ENCODE measurements at regions not wholly inside any gene's neighbourhood (a gene's known extent, or its start where the extent isn't known, plus 50 kb on each side); places are given as distances from the start of the nearest gene placed in this dataset.

GRCh38 chr22:26902401-26903029 is 245.1 kb downstream of the MIAT start:
- DNase-seq (ENCODE audit: low spot score): no peak
- intact Hi-C loops (cut with DNase I): no loop called here

DNA sequence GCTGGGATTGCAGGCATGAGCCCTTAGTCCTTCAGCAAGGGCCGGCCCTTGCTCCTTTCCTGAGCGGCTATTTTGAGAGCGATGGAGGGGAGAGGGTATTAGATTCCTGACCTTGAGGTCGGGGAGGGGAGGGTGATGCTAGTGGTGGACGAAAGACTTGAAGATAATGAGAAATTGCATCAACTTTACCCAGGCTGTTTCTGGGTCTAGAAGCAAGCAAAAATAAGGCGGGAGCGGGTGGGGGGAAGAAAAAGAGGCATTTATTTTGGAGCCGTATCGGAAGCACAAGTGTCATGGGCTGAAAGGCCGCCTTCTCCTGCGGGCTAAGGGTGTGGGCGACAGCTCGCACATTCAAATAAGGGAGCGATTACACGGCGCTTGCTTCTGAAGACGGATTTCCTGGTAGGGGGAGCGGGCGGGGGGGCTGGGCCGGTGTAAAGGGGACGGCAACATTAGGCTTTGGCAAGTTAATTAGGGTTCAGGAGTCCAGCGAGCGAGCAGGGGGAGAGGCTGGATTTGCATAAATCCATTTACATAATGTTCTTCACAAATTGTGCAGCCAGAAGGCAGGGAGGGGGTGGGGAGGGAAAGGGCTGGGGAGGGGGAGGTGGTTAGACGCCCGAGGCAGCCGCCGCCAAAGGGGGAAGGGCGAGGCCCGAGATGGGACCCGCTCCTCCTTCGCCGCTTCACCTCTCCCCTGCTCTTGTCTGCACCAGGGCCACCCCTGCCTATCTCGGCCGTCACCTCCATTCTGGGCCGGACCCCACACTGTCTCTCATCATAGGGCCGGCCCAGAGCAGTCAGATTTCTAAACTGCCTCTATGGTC is 245.9 kb downstream of the MIAT start:
- intact Hi-C loops (cut with DNase I): no loop called here

GRCh38 chr22:26904483-26904882 is 247.1 kb downstream of the MIAT start:
- DNase-seq (ENCODE audit: low spot score): no peak

More for the DNA sequence above, 245.9 kb downstream of the MIAT start:
- no peak for DNase-seq (ENCODE audit: low spot score)

DNA sequence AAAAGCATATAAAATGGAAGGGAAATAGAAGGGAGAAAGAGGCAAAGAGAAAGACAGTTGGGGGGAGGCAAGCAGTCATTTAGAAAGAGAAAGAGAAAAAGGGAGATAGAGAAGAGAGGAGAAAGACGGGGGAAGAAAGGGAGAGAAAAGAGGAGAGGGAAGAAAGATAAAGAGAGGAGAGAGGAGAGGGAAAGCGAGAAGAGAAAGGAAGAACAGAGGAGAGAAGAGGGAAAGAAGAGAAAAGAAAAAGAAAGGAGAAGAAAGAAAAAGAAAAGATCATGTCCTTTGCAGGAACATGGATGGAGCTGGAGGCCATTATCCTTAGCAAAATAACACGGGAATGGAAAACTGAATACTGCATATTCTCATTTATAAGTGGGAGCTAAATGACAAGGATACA is 247.7 kb downstream of the MIAT start:
- intact Hi-C loops (cut with DNase I): no loop called here

More at GRCh38 chr22:26904483-26904882, 247.1 kb downstream of the MIAT start:
- intact Hi-C loops (cut with DNase I): no loop called here

GRCh38 chr22:26905640-26906039 is 248.3 kb downstream of the MIAT start:
- intact Hi-C loops (cut with DNase I): no loop called here
- DNase-seq (ENCODE audit: low spot score): no peak

More for the DNA sequence above, 247.7 kb downstream of the MIAT start:
- no peak for DNase-seq (ENCODE audit: low spot score)

DNA sequence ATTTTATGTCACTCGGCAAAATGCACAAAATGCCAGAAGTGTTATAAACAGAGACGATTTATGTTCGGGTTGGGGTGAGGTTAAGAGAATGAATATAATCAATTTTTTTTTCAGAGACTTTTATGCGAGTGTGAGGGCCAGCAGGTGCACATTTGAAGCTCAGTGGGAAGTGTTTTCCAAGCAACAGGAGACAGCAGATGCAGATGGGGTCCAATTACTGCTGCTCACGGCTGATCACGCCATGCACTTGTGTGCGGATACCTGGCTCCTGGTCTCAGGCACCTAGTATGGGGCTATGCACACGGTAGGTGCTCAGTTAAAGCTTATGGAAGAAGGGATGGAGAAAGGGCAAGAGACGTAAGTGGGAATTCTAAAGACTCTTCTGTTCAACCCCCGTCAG is 249.1 kb downstream of the MIAT start:
- intact Hi-C loops (cut with DNase I): no loop called here
- DNase-seq (ENCODE audit: low spot score): no peak

- no peak for DNase-seq (ENCODE audit: low spot score)
- intact Hi-C loops (cut with DNase I): no loop called here
Measured at GRCh38 chr22:26907366-26907765, 250.0 kb downstream of the MIAT start.

- no peak for DNase-seq (ENCODE audit: low spot score)
- intact Hi-C loops (cut with DNase I): no loop called here
Measured at GRCh38 chr22:26910845-26911244, 253.5 kb downstream of the MIAT start.

DNA sequence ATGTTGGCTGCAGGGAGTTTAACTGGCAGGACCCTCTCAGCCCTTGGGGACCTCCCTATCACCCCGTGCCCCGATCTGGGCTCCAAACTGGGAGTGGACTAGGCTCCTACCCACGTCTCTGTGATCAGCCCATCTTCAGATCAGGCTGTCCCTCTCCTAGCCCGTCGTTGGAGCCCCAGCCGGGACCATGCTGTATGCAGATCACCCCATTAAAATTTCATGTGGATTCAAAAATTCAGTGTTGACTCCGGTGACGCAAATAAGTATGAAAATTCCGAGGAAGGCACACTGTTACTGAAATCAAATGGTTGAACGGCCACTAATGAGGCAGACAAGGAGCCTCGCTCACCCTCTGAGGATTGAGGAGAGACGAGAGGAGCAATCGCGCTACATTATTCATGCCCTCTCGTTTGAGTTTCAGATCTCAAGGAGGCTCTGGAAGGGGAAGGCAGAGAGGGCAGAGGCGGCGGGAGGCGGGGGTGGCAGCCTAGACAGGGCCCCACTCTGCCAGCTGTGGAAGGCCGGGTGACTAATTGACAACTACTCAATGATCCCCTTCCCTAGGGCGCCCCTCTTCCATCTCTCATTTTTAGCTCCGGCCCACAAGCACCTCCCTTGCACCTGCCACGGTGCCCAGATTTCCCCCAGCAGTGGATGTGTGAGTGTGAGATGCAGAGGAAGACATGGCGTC is 255.4 kb downstream of the MIAT start:
- DNase-seq (ENCODE audit: low spot score): no peak
- intact Hi-C loops (cut with DNase I): no loop called here

DNA sequence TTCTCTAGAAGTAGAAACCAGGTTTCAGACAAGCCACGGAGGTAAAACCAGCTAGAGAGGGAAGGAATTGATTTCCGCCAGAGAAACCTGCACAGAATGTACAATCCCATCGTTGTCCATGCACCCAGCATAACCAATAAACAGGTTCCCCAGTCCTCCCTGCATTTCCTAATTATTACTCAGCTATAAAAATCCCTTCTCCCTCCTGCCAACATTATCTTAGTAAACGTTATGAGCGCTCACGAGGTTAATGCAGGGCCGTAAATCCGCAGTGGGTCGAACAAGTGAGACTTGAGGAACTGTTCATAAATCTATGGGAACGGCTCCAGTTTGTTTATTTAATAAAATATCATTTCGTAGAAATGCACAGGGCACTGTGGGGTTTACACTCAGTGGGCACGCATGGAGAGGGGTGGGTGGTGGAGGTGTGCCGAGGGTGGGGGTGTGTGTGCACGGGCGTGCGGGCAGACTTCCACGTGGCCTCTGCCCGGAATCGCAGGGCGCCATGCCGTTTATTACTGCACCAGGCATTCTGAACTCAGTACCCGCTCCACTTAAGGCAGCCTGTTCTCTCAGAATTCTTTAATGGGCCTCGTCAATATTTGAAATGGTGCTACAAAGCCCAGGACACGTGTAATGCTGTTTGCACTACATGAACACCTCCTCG is 257.3 kb downstream of the MIAT start:
- intact Hi-C loops (cut with DNase I): no loop called here
- no peak for DNase-seq (ENCODE audit: low spot score)

GRCh38 chr22:26916236-26916635 is 258.8 kb downstream of the MIAT start:
- DNase-seq (ENCODE audit: low spot score): no peak
- intact Hi-C loops (cut with DNase I): no loop called here

DNA sequence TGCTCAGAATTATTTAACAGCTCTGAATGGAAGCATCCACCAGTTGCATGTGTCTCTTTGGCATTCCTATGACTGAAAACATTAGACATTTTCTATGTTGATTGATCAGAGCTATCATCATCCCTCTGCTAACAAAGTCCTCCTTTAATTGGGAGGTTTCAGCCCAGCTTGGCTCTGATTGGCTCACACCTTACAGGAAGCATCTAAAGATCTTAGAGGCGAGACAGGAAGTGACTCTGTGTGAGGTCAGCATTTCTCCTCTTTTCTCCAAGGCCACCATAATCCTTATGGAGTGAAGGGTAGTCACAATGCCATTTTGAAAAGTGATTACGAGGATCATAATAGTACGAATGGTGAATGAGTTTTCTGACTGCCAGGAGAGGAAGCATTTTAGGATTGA is 260.8 kb downstream of the MIAT start:
- no peak for DNase-seq (ENCODE audit: low spot score)
- intact Hi-C loops (cut with DNase I): no loop called here

DNA sequence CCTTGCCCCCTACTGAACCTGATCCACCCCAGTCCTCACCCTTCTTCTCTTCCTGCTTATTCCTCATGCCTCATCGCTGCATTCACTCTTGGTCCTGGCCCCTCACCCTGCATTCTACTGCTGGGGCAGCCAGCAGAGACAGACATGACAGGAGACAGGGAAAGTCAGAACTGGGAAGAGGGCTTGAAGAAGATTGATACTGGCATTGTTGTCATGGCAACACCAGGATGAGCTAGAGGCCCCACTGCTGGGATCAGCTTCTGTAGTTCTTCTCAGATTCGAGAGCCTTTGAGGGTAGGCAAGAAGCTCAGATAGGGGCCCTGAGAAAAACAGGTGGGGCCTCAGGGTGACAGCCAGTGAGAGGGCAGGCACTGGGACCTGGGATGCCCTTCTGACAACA is 264.3 kb downstream of the MIAT start:
- intact Hi-C loops (cut with DNase I): no loop called here
- no peak for DNase-seq (ENCODE audit: low spot score)

DNA sequence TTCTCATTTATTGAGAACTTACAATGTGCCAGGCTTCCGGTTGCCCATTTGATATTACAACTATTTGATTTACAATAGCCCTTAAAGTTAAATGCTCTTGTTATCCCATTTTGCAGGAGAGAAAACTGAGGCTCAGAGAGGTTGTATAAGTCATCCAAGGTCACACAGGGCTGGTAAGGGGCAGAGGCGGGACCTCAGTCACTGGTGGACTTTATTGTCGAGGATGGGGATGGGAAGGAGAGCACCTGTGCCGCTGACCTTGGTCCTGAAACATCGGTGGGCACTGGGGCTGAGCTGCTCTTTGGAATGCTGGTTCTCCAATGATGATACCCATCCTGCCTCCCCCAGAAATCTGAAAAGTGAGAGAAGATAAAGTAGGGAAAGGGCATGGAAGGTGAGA is 265.4 kb downstream of the MIAT start:
- intact Hi-C loops (cut with DNase I): no loop called here
- DNase-seq (ENCODE audit: low spot score): no peak

DNA sequence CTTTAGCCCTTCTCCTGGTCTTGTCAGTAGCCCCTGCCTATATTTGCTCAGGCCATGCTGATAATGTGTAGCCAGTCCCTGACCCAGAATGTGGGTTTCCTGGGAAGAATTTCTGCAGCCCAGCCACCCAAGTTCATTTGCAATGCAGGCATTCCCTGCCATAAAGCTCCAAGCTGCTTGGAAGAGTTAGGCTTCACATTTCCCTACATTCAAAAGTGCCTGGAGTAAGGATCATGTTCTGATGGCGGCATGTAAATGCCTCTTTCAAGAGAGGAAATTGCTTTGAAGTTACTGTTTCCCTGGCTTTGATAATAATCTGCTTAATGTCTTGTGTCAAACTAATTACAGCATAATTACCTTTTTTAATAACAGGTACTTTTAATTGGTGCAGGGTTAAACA is 266.1 kb downstream of the MIAT start:
- intact Hi-C loops (cut with DNase I): no loop called here
- no peak for DNase-seq (ENCODE audit: low spot score)

GRCh38 chr22:26927821-26928220 is 270.4 kb downstream of the MIAT start:
- intact Hi-C loops (cut with DNase I): no loop called here
- DNase-seq (ENCODE audit: low spot score): no peak

DNA sequence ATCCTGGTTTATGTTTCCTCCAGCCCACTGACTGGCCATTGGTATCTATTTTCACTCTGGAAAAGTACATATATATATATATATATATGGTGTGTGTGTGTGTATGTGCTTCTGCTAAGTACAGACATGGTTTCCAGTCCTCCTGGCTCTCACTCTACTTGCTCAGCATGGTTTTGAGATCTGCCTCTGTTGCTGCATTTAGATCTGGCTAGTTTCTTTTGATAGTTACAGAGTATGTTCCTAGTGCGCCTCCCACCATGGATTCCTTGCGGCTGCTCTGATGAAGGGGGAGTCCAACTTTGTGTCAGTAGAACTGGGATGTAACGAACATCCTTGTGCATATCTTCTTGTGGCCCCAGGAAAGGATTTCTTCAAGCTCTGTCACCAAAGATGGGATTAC is 274.1 kb downstream of the MIAT start:
- no peak for DNase-seq (ENCODE audit: low spot score)
- intact Hi-C loops (cut with DNase I): no loop called here

DNA sequence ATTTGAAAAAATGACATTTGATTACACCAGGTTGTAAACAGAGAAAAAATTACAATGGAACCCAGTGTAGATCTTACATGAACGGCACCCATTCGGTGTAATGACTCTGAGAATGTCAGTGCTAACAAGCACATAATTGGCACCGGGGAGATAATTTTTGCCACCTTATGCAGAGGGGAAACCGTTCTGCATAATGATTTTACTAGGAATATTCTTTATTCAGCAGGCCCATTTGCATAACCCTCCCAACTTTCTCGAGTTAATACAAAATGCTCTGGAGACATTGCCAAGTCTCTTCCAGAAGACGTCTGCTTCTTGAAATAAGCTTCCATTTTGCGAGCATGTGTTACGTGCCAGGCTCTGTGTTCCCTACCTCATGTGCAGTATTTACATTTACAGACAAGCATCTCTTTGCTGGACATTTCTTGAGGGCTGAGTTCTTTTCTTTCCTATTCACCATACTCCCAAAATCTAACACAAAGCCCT is 275.8 kb downstream of the MIAT start:
- no peak for DNase-seq (ENCODE audit: low spot score)
- intact Hi-C loops (cut with DNase I): no loop called here

- DNase-seq (ENCODE audit: low spot score): no peak
- intact Hi-C loops (cut with DNase I): no loop called here
Measured at GRCh38 chr22:26937213-26937612, 279.8 kb downstream of the MIAT start.

GRCh38 chr22:26939466-26939865 is 282.1 kb downstream of the MIAT start:
- DNase-seq (ENCODE audit: low spot score): no peak
- intact Hi-C loops (cut with DNase I): no loop called here
